Adrenal gland (tissue), 9 donors: ENCODE measurements at regions not wholly inside any gene's neighbourhood (a gene's known extent, or its start where the extent isn't known, plus 50 kb on each side); places are given as distances from the start of the nearest gene placed in this dataset.

Source experiments
- DNase-seq, 7 donors: peaks; one replicate each; pipeline ENCODE4 v3.0.0-alpha.2; 2019 to 2020
- H3K27ac ChIP-seq, 5 donors: fragments of 200-600 bp; sonication (generic) in 4 of 5; 1 replicate in 3 of 5; 2 replicates in 2 of 5; pipeline versions ENCODE4 v1.5.1 to v1.8.0; 2016 to 2020; ENCODE audit warnings: mild to moderate bottlenecking in 1 of 5
- H3K27me3 ChIP-seq: fragments of 200-600 bp; 2 replicates; pipeline ENCODE4 v1.8.0; 2021
- H3K36me3 ChIP-seq, 2 donors: fragments of 200-600 bp; replicated peaks in 1 of 2; 1 replicate in 1 of 2; 2 replicates in 1 of 2; pipeline versions ENCODE4 v1.5.1 to v1.8.0; 2018 to 2022
- H3K4me1 ChIP-seq, 2 donors: fragments of 200-600 bp; replicated peaks in 1 of 2; 1 replicate in 1 of 2; 2 replicates in 1 of 2; pipeline versions ENCODE4 v1.5.1 to v1.8.0; 2018 to 2021
- H3K4me3 ChIP-seq, 4 donors: fragments of 200-600 bp; sonication (generic) in 3 of 4; one replicate each; pipeline ENCODE4 v1.5.1; 2016 to 2018
- H3K9me3 ChIP-seq, 3 donors: fragments of 200-600 bp; sonication (generic) in 1 of 3; replicated peaks in 1 of 3; 1 replicate in 2 of 3; 2 replicates in 1 of 3; pipeline versions ENCODE4 v1.5.1 to v1.8.0; 2016 to 2021
- CTCF ChIP-seq, 6 experiments: fragments of 450-650 bp in 4 of 6; fragments of 200-600 bp in 2 of 6; sonication (generic) in 1 of 6; IDR thresholded peaks; 1 replicate in 5 of 6; 2 replicates in 1 of 6; pipeline versions ENCODE4 v1.5.1 to v1.8.0; 2016 to 2021; ENCODE audit warnings: antibody characterized with exemption in 6 of 6, mild to moderate bottlenecking in 2 of 6, moderate library complexity in 1 of 6
- POLR2A ChIP-seq, 2 donors: fragments of 450-650 bp; IDR thresholded peaks; one replicate each; pipeline ENCODE4 v1.6.1; 2017; ENCODE audit warnings: antibody characterized with exemption in 2 of 2, mild to moderate bottlenecking in 2 of 2, moderate library complexity in 1 of 2
- WGBS, 4 donors: extraction: QIAGEN DNeasy Blood & Tissue Kit in 2 of 4; methylation state at CpG; one replicate each; pipeline versions ENCODE4 v1.1.5 to v1.1.7; 2013 to 2017; 5-methylcytosine and 5-hydroxymethylcytosine counted together
- intact Hi-C, 2 donors: fragments of 100-400 bp; cut with DNase I; formaldehyde crosslinking; loops; one replicate each; pipeline versions ENCODE4 v1.14.1 to v1.15.0; 2022 to 2023
- donor health status: healthy with polysubstance abuse.
- donor health status: Bipolar disorder and iron deficiency.
- donor health status: DM: yes; HTN: yes; CAD: no.
- donor health status: DM: no; HTN: no; CAD: no.
- donor health status: DM: no; HTN: no; CAD: no.

- TF ChIP-seq POLR2A (IDR thresholded peaks at IDR 0.05) (no peak), CTCF (IDR thresholded peaks at IDR 0.05) (peak; percentile 86 to 94 (median 88))
- no peak overlapping the region for H3K4me3 ChIP-seq
- H3K36me3 ChIP-seq = no peaks in the 10 kb centered on the region
- no peak overlapping the region for H3K27ac ChIP-seq
- H3K27me3 ChIP-seq = no peaks in the 10 kb centered on the region
- H3K9me3 ChIP-seq = no peaks in the 10 kb centered on the region
- WGBS, 4 donors = 22 to 24% (median 24%) methylated on average over 20 of the region's 20 CpGs
- DNase-seq = peak; percentile 61 to 88 (median 75)
- intact Hi-C loops = no loop called here
- H3K4me1 ChIP-seq = no peaks in the 10 kb centered on the region
Observed at GRCh38 chr4:189792924-189793618, 147.6 kb upstream of the FRG1 start.

- Histone ChIP-seq H3K9me3 (no peaks in the 10 kb centered on the region), H3K4me3 (no peak overlapping the region), H3K27me3 (no peaks in the 10 kb centered on the region), H3K27ac (no peak overlapping the region), H3K36me3 (no peaks in the 10 kb centered on the region), H3K4me1 (no peaks in the 10 kb centered on the region)
- no peak for DNase-seq
- no peak for TF ChIP-seq POLR2A (IDR thresholded peaks at IDR 0.05)
- no peak for TF ChIP-seq CTCF (IDR thresholded peaks at IDR 0.05)
- 87 to 93% (median 92%) methylated on average over 5 of the region's 5 CpGs for WGBS, 4 donors
- intact Hi-C loops = no loop called here
Observed at GRCh38 chr4:189800545-189801088, 140.1 kb upstream of the FRG1 start.

DNA sequence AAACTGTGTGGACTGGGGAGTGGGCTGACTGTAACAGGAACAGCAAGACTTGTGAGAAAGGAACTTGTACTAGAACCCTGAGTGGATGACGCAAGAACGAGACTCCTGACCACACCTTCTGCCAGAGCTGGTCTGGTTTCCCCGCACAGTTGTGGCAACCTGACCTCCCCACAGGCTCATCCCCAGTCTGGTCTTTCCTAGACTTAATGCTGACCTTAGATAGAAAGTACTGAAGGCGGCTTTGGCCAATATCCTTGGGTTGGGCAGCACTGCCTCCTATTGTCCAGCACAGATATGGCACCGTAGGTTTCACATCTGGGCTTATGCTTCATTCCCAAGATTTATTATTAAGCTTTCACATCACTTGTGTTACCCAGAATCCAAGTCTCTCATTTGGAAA is 137.8 kb upstream of the FRG1 start:
- H3K36me3 ChIP-seq = no peaks in the 10 kb centered on the region
- H3K4me1 ChIP-seq = no peaks in the 10 kb centered on the region
- H3K9me3 ChIP-seq = no peaks in the 10 kb centered on the region
- 78 to 88% (median 84%) methylated on average over 5 of the region's 5 CpGs for WGBS, 4 donors
- no peak for DNase-seq
- no peak for TF ChIP-seq POLR2A (IDR thresholded peaks at IDR 0.05)
- TF ChIP-seq CTCF (IDR thresholded peaks at IDR 0.05) = no peak
- no peak overlapping the region for H3K4me3 ChIP-seq
- no peak overlapping the region for H3K27ac ChIP-seq
- no peaks in the 10 kb centered on the region for H3K27me3 ChIP-seq
- intact Hi-C loops = no loop called here

- H3K36me3 ChIP-seq = no peaks in the 10 kb centered on the region
- no peak for DNase-seq
- TF ChIP-seq POLR2A (IDR thresholded peaks at IDR 0.05) (no peak), CTCF (IDR thresholded peaks at IDR 0.05) (no peak)
- WGBS, 4 donors = 54 to 66% (median 59%) methylated on average over 5 of the region's 5 CpGs
- no peak overlapping the region for H3K27ac ChIP-seq
- no peaks in the 10 kb centered on the region for H3K4me1 ChIP-seq
- no peaks in the 10 kb centered on the region for H3K27me3 ChIP-seq
- no peaks in the 10 kb centered on the region for H3K9me3 ChIP-seq
- intact Hi-C loops = no loop called here
- no peak overlapping the region for H3K4me3 ChIP-seq
Observed at GRCh38 chr4:189804894-189805293, 135.8 kb upstream of the FRG1 start.
